ENCODE measurements at regions not wholly inside any gene's neighbourhood (a gene's known extent, or its start where the extent isn't known, plus 50 kb on each side); places are given as distances from the start of the nearest gene placed in this dataset.

GRCh38 chr10:60728056-60728455 is 50.2 kb upstream of the CDK1 start:
- no peak for DNase-seq (ENCODE audit: low spot score)

- no peak for DNase-seq (ENCODE audit: low spot score)
These were observed 52.0 kb upstream of the CDK1 start for GRCh38 chr10:60726257-60726656.

GRCh38 chr10:60722623-60723022 is 55.7 kb upstream of the CDK1 start:
- no peak for DNase-seq (ENCODE audit: low spot score)

- no peak for DNase-seq (ENCODE audit: low spot score)
These were observed 58.6 kb upstream of the CDK1 start for GRCh38 chr10:60719721-60720120.

GRCh38 chr10:60718886-60719285 is 59.4 kb upstream of the CDK1 start:
- DNase-seq (ENCODE audit: low spot score): no peak

GRCh38 chr10:60717852-60718251 is 60.4 kb upstream of the CDK1 start:
- DNase-seq (ENCODE audit: low spot score): no peak

- DNase-seq (ENCODE audit: low spot score): no peak
These were observed 64.0 kb upstream of the CDK1 start for GRCh38 chr10:60714233-60714632.

GRCh38 chr10:60711496-60711895 is 66.8 kb upstream of the CDK1 start:
- DNase-seq (ENCODE audit: low spot score): no peak

- DNase-seq (ENCODE audit: low spot score): no peak
These were observed 68.2 kb upstream of the CDK1 start for GRCh38 chr10:60710041-60710440.

- DNase-seq (ENCODE audit: low spot score): no peak
These were observed 69.6 kb upstream of the CDK1 start for GRCh38 chr10:60708666-60709065.

GRCh38 chr10:60707841-60708240 is 70.4 kb upstream of the CDK1 start:
- DNase-seq (ENCODE audit: low spot score): no peak

- DNase-seq (ENCODE audit: low spot score): no peak
These were observed 72.1 kb upstream of the CDK1 start for GRCh38 chr10:60706146-60706545.

GRCh38 chr10:60705376-60705775 is 72.9 kb upstream of the CDK1 start:
- DNase-seq (ENCODE audit: low spot score): no peak

- DNase-seq (ENCODE audit: low spot score): no peak
These were observed 73.8 kb upstream of the CDK1 start for GRCh38 chr10:60704471-60704870.

GRCh38 chr10:60703266-60704041 is 74.8 kb upstream of the CDK1 start:
- no peak for DNase-seq (ENCODE audit: low spot score)

GRCh38 chr10:60687679-60688078 is 90.6 kb upstream of the CDK1 start:
- DNase-seq (ENCODE audit: low spot score): no peak

- no peak for DNase-seq (ENCODE audit: low spot score)
These were observed 94.2 kb upstream of the CDK1 start for GRCh38 chr10:60684091-60684490.

GRCh38 chr10:60681103-60681502 is 97.2 kb upstream of the CDK1 start:
- no peak for DNase-seq (ENCODE audit: low spot score)

- no peak for DNase-seq (ENCODE audit: low spot score)
These were observed 98.8 kb upstream of the CDK1 start for GRCh38 chr10:60679388-60679990.

GRCh38 chr10:60678978-60679377 is 99.3 kb upstream of the CDK1 start:
- no peak for DNase-seq (ENCODE audit: low spot score)

GRCh38 chr10:60677531-60678129 is 100.6 kb upstream of the CDK1 start:
- DNase-seq (ENCODE audit: low spot score): peak; percentile 40

- peak; percentile 65 for DNase-seq (ENCODE audit: low spot score)
These were observed 103.0 kb upstream of the CDK1 start for GRCh38 chr10:60675236-60675635.

- no peak for DNase-seq (ENCODE audit: low spot score)
These were observed 108.8 kb upstream of the CDK1 start for GRCh38 chr10:60669501-60669900.
